Myocyte (in vitro differentiated cells): ENCODE measurements at regions not wholly inside any gene's neighbourhood (a gene's known extent, or its start where the extent isn't known, plus 50 kb on each side); places are given as distances from the start of the nearest gene placed in this dataset.

Source experiments
- DNase-seq: peaks from one replicate; pipeline ENCODE4 v3.0.0-alpha.2; 2012; ENCODE audit warnings: low read depth

DNA sequence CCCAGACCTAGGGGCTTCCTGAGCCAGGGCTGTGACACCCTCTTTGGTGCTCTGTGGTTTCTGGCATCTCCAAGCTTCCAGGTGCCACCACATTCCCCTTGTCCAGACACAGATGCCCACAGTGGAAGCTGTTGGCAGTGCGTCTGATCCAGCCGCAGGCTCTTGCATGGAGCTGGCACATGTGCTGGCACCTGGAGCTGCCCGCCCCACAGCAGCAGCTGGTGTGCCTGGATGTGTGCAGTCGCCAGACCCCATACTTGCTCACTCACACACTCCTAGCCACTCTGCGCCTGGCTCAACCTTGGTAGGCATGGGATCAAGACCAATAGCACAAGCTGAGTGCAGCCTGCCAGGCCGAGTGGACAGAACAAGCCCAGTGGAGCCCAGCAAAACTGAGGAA, 106.5 kb downstream of the LYZL1 start:
- no peak for DNase-seq

DNA sequence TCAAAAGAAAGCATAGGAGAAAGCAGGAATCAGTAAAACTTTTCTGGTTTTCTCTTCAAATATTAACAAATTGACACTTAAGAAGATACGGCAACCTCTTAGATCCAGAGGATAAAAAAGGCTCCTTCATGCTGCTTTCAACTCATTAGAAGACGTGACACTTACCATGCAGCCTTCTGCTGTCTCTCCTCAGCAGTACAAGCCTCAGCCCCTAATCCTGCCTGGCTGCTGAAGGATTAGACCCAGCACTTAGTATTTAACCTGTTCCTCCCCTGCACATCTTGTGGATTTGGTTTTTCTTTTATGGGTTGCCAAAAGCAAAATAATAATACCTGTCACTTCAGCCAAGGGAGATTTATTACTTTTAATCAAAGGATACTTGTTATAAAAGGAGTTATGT, 108.4 kb downstream of the LYZL1 start:
- no peak for DNase-seq

DNA sequence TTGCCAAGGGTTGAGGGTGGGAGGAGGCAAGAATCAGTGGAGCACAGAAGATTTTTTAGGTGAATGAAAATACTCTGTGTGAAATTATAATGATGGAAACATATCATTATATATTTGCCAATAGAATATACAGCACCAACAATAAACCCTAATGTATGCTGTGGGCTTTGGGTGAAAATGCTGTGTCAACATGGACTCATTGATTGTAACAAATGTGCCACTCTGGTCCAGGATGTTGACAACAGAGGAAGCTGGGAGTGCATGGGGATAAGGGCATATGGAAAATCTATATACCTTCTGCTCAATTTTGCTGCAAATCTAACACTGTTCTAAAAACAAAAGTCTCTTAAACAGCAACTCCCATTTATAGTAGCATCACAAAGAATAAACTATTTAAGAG, 114.3 kb downstream of the LYZL1 start:
- DNase-seq = no peak

DNA sequence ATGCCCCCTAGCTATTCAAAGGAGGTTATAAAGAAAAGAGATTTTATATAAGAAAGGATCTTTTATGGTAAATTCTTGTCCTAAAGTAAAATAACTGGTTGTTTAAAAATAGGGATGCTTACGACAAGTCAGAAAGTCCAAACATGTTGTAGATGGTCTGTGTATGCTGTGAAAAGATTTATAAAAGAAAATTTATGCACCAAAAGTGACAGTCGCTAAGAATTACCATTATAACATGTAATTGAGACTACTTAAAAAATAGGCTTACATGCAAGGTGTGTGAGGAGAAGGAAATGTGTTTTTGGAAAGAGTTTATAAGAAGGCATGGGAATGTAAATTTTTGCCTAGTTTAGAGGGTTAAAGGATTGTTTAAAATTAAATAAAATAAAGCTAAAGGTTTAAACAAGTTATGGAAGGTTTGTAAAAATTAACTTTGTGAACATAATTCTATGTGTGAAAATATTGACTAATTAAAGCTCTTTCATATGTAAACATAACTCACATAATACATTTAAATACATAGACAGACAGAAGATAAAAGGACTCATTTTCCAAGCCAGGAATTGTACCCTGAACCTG, 118.5 kb downstream of the LYZL1 start:
- no peak for DNase-seq
